ENCODE measurements at regions not wholly inside any gene's neighbourhood (a gene's known extent, or its start where the extent isn't known, plus 50 kb on each side); places are given as distances from the start of the nearest gene placed in this dataset.

DNA sequence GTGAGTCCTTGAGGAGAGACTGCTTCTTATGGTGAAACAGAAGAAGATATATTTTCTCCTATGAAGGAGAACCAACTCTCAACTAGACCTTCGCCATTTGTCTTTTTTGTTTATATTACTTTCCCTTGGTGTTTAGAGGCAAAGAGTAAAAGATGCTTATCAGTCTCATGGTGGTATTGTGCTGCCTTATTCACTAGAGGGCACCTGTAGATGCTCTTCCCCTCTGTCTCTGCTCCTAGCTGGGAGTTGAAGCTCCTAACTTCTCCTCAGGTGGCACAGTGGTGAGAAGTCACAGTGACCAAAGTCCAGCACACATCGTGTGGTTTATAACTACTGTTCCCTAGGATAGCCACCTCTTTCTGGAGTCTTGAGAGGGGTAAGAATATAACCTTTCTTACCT, 1359.6 kb downstream of the PLA2G4A start:
- Histone ChIP-seq H2BK12ac (ENCODE audit: low read length) (no peak overlapping the region), H3K36me3 (ENCODE audit: control insufficient read depth in 1 of 2, insufficient read depth in 2 of 2, low read length in 2 of 2) (no peaks in the 10 kb centered on the region), H3K23ac (ENCODE audit: low read length) (no peak overlapping the region), H3K9me3 (ENCODE audit: insufficient read depth, low read depth, low read length) (no peaks in the 10 kb centered on the region), H2AFZ (ENCODE audit: insufficient read depth, low read length, poor library complexity) (no peak overlapping the region), H3K4ac (ENCODE audit: low read depth, low read length) (no peak overlapping the region), H2BK120ac (ENCODE audit: insufficient read depth, low read length, poor library complexity) (no peak overlapping the region), H3K79me2 (ENCODE audit: control insufficient read depth, insufficient read depth, low read length, poor library complexity) (no peaks in the 10 kb centered on the region), H3K79me1 (ENCODE audit: low read length) (no peaks in the 10 kb centered on the region), H3K4me1 (ENCODE audit: control insufficient read depth in 1 of 2, insufficient read depth in 2 of 2, low read length in 2 of 2) (no peaks in the 10 kb centered on the region), H3K27ac (ENCODE audit: low read depth, low read length) (no peak overlapping the region), H4K91ac (ENCODE audit: low read depth, low read length) (no peak overlapping the region), H3K4me2 (ENCODE audit: low read length) (no peak overlapping the region), H3K9ac (ENCODE audit: low read length) (no peak overlapping the region), H3K27me3 (ENCODE audit: insufficient read depth, low read length) (no peaks in the 10 kb centered on the region), H3K18ac (ENCODE audit: low read length) (no peak overlapping the region), H2AK5ac (ENCODE audit: low read length) (no peak overlapping the region), H4K12ac (ENCODE audit: low read depth, low read length) (no peak overlapping the region), H2BK5ac (ENCODE audit: low read depth, low read length, poor library complexity) (no peak overlapping the region), H3K4me3 (ENCODE audit: low read depth, low read length) (no peak overlapping the region), H3K14ac (ENCODE audit: low read length) (no peak overlapping the region), H4K8ac (ENCODE audit: low read depth, low read length) (no peak overlapping the region)
- no CpG with 5 or more reads among the region's 2 CpGs for WGBS (ENCODE audit: extremely low coverage, insufficient coverage, insufficient read length)
- no peak for DNase-seq

DNA sequence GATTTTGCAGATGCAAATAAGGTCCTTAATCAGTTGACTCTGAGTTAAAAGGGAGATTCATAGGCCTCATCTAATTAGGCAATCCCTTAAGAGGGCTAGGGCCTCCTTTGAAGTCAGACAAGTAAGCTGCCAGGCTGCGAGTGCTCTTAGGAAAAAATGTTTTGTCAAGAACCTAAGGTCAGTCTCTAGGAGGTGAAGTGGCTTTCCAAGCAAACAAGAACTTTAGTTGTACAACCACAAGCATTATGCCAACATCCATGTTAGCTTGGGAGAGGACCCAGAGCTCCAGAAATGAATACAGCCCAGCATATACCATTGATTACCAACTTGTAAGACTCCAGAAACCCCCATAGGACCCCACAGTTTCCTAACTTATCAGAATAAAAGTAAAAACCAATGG, 1366.2 kb downstream of the PLA2G4A start:
- no peak overlapping the region for H3K27ac ChIP-seq (ENCODE audit: low read depth, low read length)
- no peak overlapping the region for H3K4me3 ChIP-seq (ENCODE audit: low read depth, low read length)
- no peak overlapping the region for H4K91ac ChIP-seq (ENCODE audit: low read depth, low read length)
- no peaks in the 10 kb centered on the region for H3K79me2 ChIP-seq (ENCODE audit: control insufficient read depth, insufficient read depth, low read length, poor library complexity)
- no peaks in the 10 kb centered on the region for H3K79me1 ChIP-seq (ENCODE audit: low read length)
- H3K4me1 ChIP-seq (ENCODE audit: control insufficient read depth in 1 of 2, insufficient read depth in 2 of 2, low read length in 2 of 2): no peaks in the 10 kb centered on the region
- no peak overlapping the region for H3K14ac ChIP-seq (ENCODE audit: low read length)
- no peak overlapping the region for H2AFZ ChIP-seq (ENCODE audit: insufficient read depth, low read length, poor library complexity)
- H3K9me3 ChIP-seq (ENCODE audit: insufficient read depth, low read depth, low read length): no peaks in the 10 kb centered on the region
- H4K12ac ChIP-seq (ENCODE audit: low read depth, low read length): no peak overlapping the region
- no peak overlapping the region for H2BK5ac ChIP-seq (ENCODE audit: low read depth, low read length, poor library complexity)
- H3K4me2 ChIP-seq (ENCODE audit: low read length): no peak overlapping the region
- H2BK120ac ChIP-seq (ENCODE audit: insufficient read depth, low read length, poor library complexity): no peak overlapping the region
- no peak overlapping the region for H3K9ac ChIP-seq (ENCODE audit: low read length)
- H3K18ac ChIP-seq (ENCODE audit: low read length): no peak overlapping the region
- WGBS (ENCODE audit: extremely low coverage, insufficient coverage, insufficient read length): no CpG with 5 or more reads among the region's 1 CpG
- H3K36me3 ChIP-seq (ENCODE audit: control insufficient read depth in 1 of 2, insufficient read depth in 2 of 2, low read length in 2 of 2): no peaks in the 10 kb centered on the region
- no peak overlapping the region for H4K8ac ChIP-seq (ENCODE audit: low read depth, low read length)
- no peak overlapping the region for H3K23ac ChIP-seq (ENCODE audit: low read length)
- no peak overlapping the region for H2AK5ac ChIP-seq (ENCODE audit: low read length)
- no peak overlapping the region for H3K4ac ChIP-seq (ENCODE audit: low read depth, low read length)
- H2BK12ac ChIP-seq (ENCODE audit: low read length): no peak overlapping the region
- H3K27me3 ChIP-seq (ENCODE audit: insufficient read depth, low read length): no peaks in the 10 kb centered on the region
- DNase-seq: no peak

DNA sequence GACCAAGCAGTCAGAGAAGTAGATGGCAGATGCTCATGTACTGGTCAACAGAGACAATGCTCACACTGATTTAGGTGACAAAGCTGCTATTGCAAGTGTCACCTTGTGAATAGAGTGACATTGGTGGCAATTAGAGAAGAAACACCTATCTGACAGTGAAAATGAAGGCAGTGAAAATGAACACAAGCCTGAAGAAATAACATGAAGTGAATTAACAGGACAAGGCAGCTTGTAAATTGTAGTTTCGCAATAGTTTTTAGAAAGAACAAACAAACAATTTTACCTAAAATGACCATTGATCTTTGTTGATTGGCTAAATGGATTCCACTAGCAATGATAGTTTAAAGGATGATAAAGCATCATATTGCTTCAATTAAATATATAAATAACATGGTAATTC, 1389.5 kb downstream of the PLA2G4A start:
- no CpG with 5 or more reads among the region's 1 CpG for WGBS (ENCODE audit: extremely low coverage, insufficient coverage, insufficient read length)
- no peak overlapping the region for H4K8ac ChIP-seq (ENCODE audit: low read depth, low read length)
- no peak overlapping the region for H3K18ac ChIP-seq (ENCODE audit: low read length)
- no peak overlapping the region for H2BK120ac ChIP-seq (ENCODE audit: insufficient read depth, low read length, poor library complexity)
- H4K12ac ChIP-seq (ENCODE audit: low read depth, low read length): no peak overlapping the region
- H3K9ac ChIP-seq (ENCODE audit: low read length): no peak overlapping the region
- H3K4me2 ChIP-seq (ENCODE audit: low read length): no peak overlapping the region
- no peak for DNase-seq
- H3K23ac ChIP-seq (ENCODE audit: low read length): no peak overlapping the region
- H3K14ac ChIP-seq (ENCODE audit: low read length): no peak overlapping the region
- H3K36me3 ChIP-seq (ENCODE audit: control insufficient read depth in 1 of 2, insufficient read depth in 2 of 2, low read length in 2 of 2): no peaks in the 10 kb centered on the region
- H3K79me1 ChIP-seq (ENCODE audit: low read length): no peaks in the 10 kb centered on the region
- no peak overlapping the region for H2AK5ac ChIP-seq (ENCODE audit: low read length)
- no peak overlapping the region for H3K4ac ChIP-seq (ENCODE audit: low read depth, low read length)
- no peaks in the 10 kb centered on the region for H3K4me1 ChIP-seq (ENCODE audit: control insufficient read depth in 1 of 2, insufficient read depth in 2 of 2, low read length in 2 of 2)
- H3K4me3 ChIP-seq (ENCODE audit: low read depth, low read length): no peak overlapping the region
- H3K27me3 ChIP-seq (ENCODE audit: insufficient read depth, low read length): no peaks in the 10 kb centered on the region
- H3K79me2 ChIP-seq (ENCODE audit: control insufficient read depth, insufficient read depth, low read length, poor library complexity): no peaks in the 10 kb centered on the region
- no peak overlapping the region for H4K91ac ChIP-seq (ENCODE audit: low read depth, low read length)
- no peak overlapping the region for H2BK12ac ChIP-seq (ENCODE audit: low read length)
- no peak overlapping the region for H3K27ac ChIP-seq (ENCODE audit: low read depth, low read length)
- no peak overlapping the region for H2BK5ac ChIP-seq (ENCODE audit: low read depth, low read length, poor library complexity)
- H3K9me3 ChIP-seq (ENCODE audit: insufficient read depth, low read depth, low read length): no peaks in the 10 kb centered on the region
- H2AFZ ChIP-seq (ENCODE audit: insufficient read depth, low read length, poor library complexity): no peak overlapping the region

DNA sequence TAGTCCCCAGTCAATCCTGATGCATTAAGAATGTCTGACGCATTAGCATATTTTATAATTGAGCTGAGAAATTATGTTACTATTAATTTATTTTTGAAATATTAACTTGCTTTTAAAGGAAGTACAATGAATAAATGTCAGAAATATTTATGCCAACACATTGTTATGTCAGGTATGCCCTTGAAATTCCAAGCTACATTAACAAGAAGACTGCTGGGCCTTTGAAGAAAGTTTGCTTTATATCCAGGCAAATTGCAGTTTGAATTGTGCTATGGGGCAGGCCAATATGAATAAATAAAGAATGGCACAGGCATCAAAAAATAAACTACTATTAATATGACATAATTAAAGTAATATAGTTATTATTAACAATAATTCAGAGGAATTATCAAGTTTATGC, 1391.3 kb downstream of the PLA2G4A start:
- Histone ChIP-seq H4K8ac (ENCODE audit: low read depth, low read length) (no peak overlapping the region), H2BK12ac (ENCODE audit: low read length) (no peak overlapping the region), H3K27me3 (ENCODE audit: insufficient read depth, low read length) (no peaks in the 10 kb centered on the region), H2BK5ac (ENCODE audit: low read depth, low read length, poor library complexity) (no peak overlapping the region), H3K18ac (ENCODE audit: low read length) (no peak overlapping the region), H4K91ac (ENCODE audit: low read depth, low read length) (no peak overlapping the region), H3K9ac (ENCODE audit: low read length) (no peak overlapping the region), H3K79me2 (ENCODE audit: control insufficient read depth, insufficient read depth, low read length, poor library complexity) (no peaks in the 10 kb centered on the region), H3K4me3 (ENCODE audit: low read depth, low read length) (no peak overlapping the region), H3K9me3 (ENCODE audit: insufficient read depth, low read depth, low read length) (no peaks in the 10 kb centered on the region), H3K14ac (ENCODE audit: low read length) (no peak overlapping the region), H3K4me2 (ENCODE audit: low read length) (no peak overlapping the region), H2BK120ac (ENCODE audit: insufficient read depth, low read length, poor library complexity) (no peak overlapping the region), H3K27ac (ENCODE audit: low read depth, low read length) (no peak overlapping the region), H2AK5ac (ENCODE audit: low read length) (no peak overlapping the region), H3K23ac (ENCODE audit: low read length) (no peak overlapping the region), H3K36me3 (ENCODE audit: control insufficient read depth in 1 of 2, insufficient read depth in 2 of 2, low read length in 2 of 2) (no peaks in the 10 kb centered on the region), H3K79me1 (ENCODE audit: low read length) (no peaks in the 10 kb centered on the region), H2AFZ (ENCODE audit: insufficient read depth, low read length, poor library complexity) (no peak overlapping the region), H4K12ac (ENCODE audit: low read depth, low read length) (no peak overlapping the region), H3K4me1 (ENCODE audit: control insufficient read depth in 1 of 2, insufficient read depth in 2 of 2, low read length in 2 of 2) (no peaks in the 10 kb centered on the region), H3K4ac (ENCODE audit: low read depth, low read length) (no peak overlapping the region)
- WGBS (ENCODE audit: extremely low coverage, insufficient coverage, insufficient read length): no CpG with 5 or more reads among the region's 1 CpG
- peak in 1 of 2 donors; percentile 6 for DNase-seq

DNA sequence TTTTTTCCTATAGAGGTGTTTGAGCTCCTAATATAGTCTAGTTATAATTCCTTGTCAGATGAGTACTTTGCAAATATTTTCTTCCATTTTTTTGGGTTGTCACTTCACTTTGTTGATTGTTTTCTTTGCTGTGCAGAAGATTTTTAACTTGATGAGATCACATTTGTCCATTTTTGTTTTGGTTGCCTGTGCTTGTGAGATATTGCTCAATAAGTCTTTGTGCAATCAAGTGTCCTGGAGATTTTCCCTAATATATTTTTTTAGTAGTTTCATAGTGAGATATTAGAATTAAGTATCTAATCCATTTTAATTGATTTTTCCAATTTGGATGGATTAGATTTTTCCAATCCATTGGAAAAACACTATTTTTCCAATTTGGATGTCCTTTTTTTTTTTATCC, 1395.5 kb downstream of the PLA2G4A start:
- Histone ChIP-seq H3K23ac (ENCODE audit: low read length) (no peak overlapping the region), H3K9ac (ENCODE audit: low read length) (no peak overlapping the region), H3K18ac (ENCODE audit: low read length) (no peak overlapping the region), H4K91ac (ENCODE audit: low read depth, low read length) (no peak overlapping the region), H2AK5ac (ENCODE audit: low read length) (no peak overlapping the region), H3K4me2 (ENCODE audit: low read length) (no peak overlapping the region), H3K27ac (ENCODE audit: low read depth, low read length) (no peak overlapping the region), H2BK12ac (ENCODE audit: low read length) (no peak overlapping the region), H3K36me3 (ENCODE audit: control insufficient read depth in 1 of 2, insufficient read depth in 2 of 2, low read length in 2 of 2) (no peaks in the 10 kb centered on the region), H3K14ac (ENCODE audit: low read length) (no peak overlapping the region), H3K79me2 (ENCODE audit: control insufficient read depth, insufficient read depth, low read length, poor library complexity) (no peaks in the 10 kb centered on the region), H4K8ac (ENCODE audit: low read depth, low read length) (no peak overlapping the region), H2AFZ (ENCODE audit: insufficient read depth, low read length, poor library complexity) (no peak overlapping the region), H3K79me1 (ENCODE audit: low read length) (no peaks in the 10 kb centered on the region), H3K4ac (ENCODE audit: low read depth, low read length) (no peak overlapping the region), H2BK5ac (ENCODE audit: low read depth, low read length, poor library complexity) (no peak overlapping the region), H3K27me3 (ENCODE audit: insufficient read depth, low read length) (no peaks in the 10 kb centered on the region), H3K9me3 (ENCODE audit: insufficient read depth, low read depth, low read length) (peaks cover 2% of the 10 kb centered on the region), H2BK120ac (ENCODE audit: insufficient read depth, low read length, poor library complexity) (no peak overlapping the region), H3K4me3 (ENCODE audit: low read depth, low read length) (no peak overlapping the region), H3K4me1 (ENCODE audit: control insufficient read depth in 1 of 2, insufficient read depth in 2 of 2, low read length in 2 of 2) (no peaks in the 10 kb centered on the region), H4K12ac (ENCODE audit: low read depth, low read length) (no peak overlapping the region)
- no peak for DNase-seq

Measured in trophoblast cell (in vitro differentiated cells and primary cell).